Neural progenitor cell (in vitro differentiated cells): ENCODE measurements at regions not wholly inside any gene's neighbourhood (a gene's known extent, or its start where the extent isn't known, plus 50 kb on each side); places are given as distances from the start of the nearest gene placed in this dataset.

Experiments
- CTCF ChIP-seq: fragments of 200-600 bp; sonication (generic); IDR thresholded peaks from 2 replicates; pipeline ENCODE4 v1.5.1; 2017; ENCODE audit warnings: antibody characterized with exemption, mild to moderate bottlenecking
- EZH2 ChIP-seq: fragments of 200-600 bp; sonication (generic); IDR thresholded peaks from 2 replicates; pipeline ENCODE4 v1.6.1; 2017; ENCODE audit warnings: antibody characterized with exemption, mild to moderate bottlenecking, moderate library complexity

GRCh38 chr4:19842471-19842870, 409.2 kb upstream of the SLIT2 start:
- TF ChIP-seq EZH2 (no peak), CTCF (no peak)
